ENCODE measurements at regions not wholly inside any gene's neighbourhood (a gene's known extent, or its start where the extent isn't known, plus 50 kb on each side); places are given as distances from the start of the nearest gene placed in this dataset.

DNA sequence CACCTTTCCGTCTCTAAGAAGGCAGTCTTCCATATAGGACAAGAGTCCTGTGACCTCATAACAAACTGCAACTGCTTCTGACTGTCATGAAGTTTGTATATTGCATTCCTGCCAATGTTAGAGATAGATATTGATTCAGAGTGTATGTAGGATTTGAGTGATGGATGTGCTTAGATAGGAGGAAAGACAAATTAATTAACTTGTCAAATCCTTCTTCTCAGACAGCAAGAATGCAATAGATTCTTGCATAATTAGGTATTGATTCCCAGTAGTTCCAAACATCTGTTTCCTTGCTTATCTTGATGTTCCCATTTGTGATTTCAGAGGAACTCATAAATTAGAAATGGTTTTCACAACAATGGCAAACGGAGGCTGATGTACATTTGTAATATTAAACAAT lies 555.3 kb downstream of the TRAM1L1 start:
- TF ChIP-seq POLR2AphosphoS5 (IDR thresholded peaks at IDR 0.05; ENCODE audit: low read depth, low read length) (no peak), POLR2A (IDR thresholded peaks at IDR 0.05; ENCODE audit: low read depth, low read length) (no peak), TAF1 (IDR thresholded peaks at IDR 0.05; ENCODE audit: borderline replicate concordance, low read depth, low read length) (no peak)
